ENCODE measurements at regions not wholly inside any gene's neighbourhood (a gene's known extent, or its start where the extent isn't known, plus 50 kb on each side); places are given as distances from the start of the nearest gene placed in this dataset.

- DNase-seq (ENCODE audit: low read depth, low spot score) (no peak), ATAC-seq (no peak)
- CTCF ChIA-PET: no interaction called here
- POLR2A ChIA-PET: no interaction called here
- in situ Hi-C loops (cut with HindIII; ENCODE audit: low pct_unique_long_range_greater_than_20kb, low sequenced_read_pairs): no loop called here
- intact Hi-C loops (cut with micrococcal nuclease; ENCODE audit: unreplicated experiment): no loop called here
- Histone ChIP-seq H3K4me3 (ENCODE audit: low read depth in 2 of 2, low read length in 2 of 2) (no peak overlapping the region), H3K36me3 (ENCODE audit: control insufficient read depth, insufficient read depth, low read length) (no peaks in the 10 kb centered on the region), H3K27me3 (ENCODE audit: control insufficient read depth, insufficient read depth, low read length) (peaks cover 2% of the 10 kb centered on the region; the same call in 1 of the 2 replicates), H3K9me3 (ENCODE audit: control insufficient read depth, insufficient read depth, low read depth, low read length) (no peaks in the 10 kb centered on the region), H3K4me1 (ENCODE audit: control insufficient read depth, insufficient read depth, low read length) (no peaks in the 10 kb centered on the region), H3K27ac (ENCODE audit: low read length) (no peak overlapping the region)
- BruUV-seq (replicated peaks): no TSS peak
- TF ChIP-seq TCF7L2 (IDR thresholded peaks at IDR 0.05; ENCODE audit: low read depth, low read length) (no peak), SIN3A (IDR thresholded peaks at IDR 0.05; ENCODE audit: borderline replicate concordance, insufficient read depth, low read depth, low read length) (no peak), POLR2AphosphoS5 (IDR thresholded peaks at IDR 0.05; ENCODE audit: low read depth, low read length) (no peak), CTCF (IDR thresholded peaks at IDR 0.05) (no peak)
- TF ChIP-seq, protein P1, sequence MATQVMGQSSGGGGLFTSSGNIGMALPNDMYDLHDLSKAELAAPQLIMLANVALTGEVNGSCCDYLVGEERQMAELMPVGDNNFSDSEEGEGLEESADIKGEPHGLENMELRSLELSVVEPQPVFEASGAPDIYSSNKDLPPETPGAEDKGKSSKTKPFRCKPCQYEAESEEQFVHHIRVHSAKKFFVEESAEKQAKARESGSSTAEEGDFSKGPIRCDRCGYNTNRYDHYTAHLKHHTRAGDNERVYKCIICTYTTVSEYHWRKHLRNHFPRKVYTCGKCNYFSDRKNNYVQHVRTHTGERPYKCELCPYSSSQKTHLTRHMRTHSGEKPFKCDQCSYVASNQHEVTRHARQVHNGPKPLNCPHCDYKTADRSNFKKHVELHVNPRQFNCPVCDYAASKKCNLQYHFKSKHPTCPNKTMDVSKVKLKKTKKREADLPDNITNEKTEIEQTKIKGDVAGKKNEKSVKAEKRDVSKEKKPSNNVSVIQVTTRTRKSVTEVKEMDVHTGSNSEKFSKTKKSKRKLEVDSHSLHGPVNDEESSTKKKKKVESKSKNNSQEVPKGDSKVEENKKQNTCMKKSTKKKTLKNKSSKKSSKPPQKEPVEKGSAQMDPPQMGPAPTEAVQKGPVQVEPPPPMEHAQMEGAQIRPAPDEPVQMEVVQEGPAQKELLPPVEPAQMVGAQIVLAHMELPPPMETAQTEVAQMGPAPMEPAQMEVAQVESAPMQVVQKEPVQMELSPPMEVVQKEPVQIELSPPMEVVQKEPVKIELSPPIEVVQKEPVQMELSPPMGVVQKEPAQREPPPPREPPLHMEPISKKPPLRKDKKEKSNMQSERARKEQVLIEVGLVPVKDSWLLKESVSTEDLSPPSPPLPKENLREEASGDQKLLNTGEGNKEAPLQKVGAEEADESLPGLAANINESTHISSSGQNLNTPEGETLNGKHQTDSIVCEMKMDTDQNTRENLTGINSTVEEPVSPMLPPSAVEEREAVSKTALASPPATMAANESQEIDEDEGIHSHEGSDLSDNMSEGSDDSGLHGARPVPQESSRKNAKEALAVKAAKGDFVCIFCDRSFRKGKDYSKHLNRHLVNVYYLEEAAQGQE (IDR thresholded peaks at IDR 0.05; ENCODE audit: insufficient read depth in 1 of 2, low read depth in 2 of 2, low read length in 1 of 2): no peak
These were observed 81.3 kb upstream of the LIMCH1 start for GRCh38 chr4:41456559-41457101.

- Histone ChIP-seq H3K9me3 (ENCODE audit: control insufficient read depth, insufficient read depth, low read depth, low read length) (no peaks in the 10 kb centered on the region), H3K4me1 (ENCODE audit: control insufficient read depth, insufficient read depth, low read length) (no peaks in the 10 kb centered on the region), H3K4me3 (ENCODE audit: low read depth in 2 of 2, low read length in 2 of 2) (no peak overlapping the region), H3K27me3 (ENCODE audit: control insufficient read depth, insufficient read depth, low read length) (no peaks in the 10 kb centered on the region), H3K36me3 (ENCODE audit: control insufficient read depth, insufficient read depth, low read length) (no peaks in the 10 kb centered on the region), H3K27ac (ENCODE audit: low read length) (no peak overlapping the region)
- ChIA-PET CTCF (no interaction called here), POLR2A (no interaction called here)
- ATAC-seq (no peak), DNase-seq (ENCODE audit: low read depth, low spot score) (no peak)
- no TSS peak for BruUV-seq (replicated peaks)
- intact Hi-C loops (cut with micrococcal nuclease; ENCODE audit: unreplicated experiment) (no loop called here), in situ Hi-C loops (cut with HindIII; ENCODE audit: low pct_unique_long_range_greater_than_20kb, low sequenced_read_pairs) (no loop called here)
- no peak for TF ChIP-seq SIN3A (IDR thresholded peaks at IDR 0.05; ENCODE audit: borderline replicate concordance, insufficient read depth, low read depth, low read length)
- TF ChIP-seq, protein P1 (IDR thresholded peaks at IDR 0.05; ENCODE audit: insufficient read depth in 1 of 2, low read depth in 2 of 2, low read length in 1 of 2): no peak
- no peak for TF ChIP-seq TCF7L2 (IDR thresholded peaks at IDR 0.05; ENCODE audit: low read depth, low read length)
- no peak for TF ChIP-seq CTCF (IDR thresholded peaks at IDR 0.05)
- no peak for TF ChIP-seq POLR2AphosphoS5 (IDR thresholded peaks at IDR 0.05; ENCODE audit: low read depth, low read length)
These were observed 79.3 kb upstream of the LIMCH1 start for GRCh38 chr4:41458689-41459088.

Data from Panc1 (cell line).